ENCODE measurements at regions not wholly inside any gene's neighbourhood (a gene's known extent, or its start where the extent isn't known, plus 50 kb on each side); places are given as distances from the start of the nearest gene placed in this dataset.

DNA sequence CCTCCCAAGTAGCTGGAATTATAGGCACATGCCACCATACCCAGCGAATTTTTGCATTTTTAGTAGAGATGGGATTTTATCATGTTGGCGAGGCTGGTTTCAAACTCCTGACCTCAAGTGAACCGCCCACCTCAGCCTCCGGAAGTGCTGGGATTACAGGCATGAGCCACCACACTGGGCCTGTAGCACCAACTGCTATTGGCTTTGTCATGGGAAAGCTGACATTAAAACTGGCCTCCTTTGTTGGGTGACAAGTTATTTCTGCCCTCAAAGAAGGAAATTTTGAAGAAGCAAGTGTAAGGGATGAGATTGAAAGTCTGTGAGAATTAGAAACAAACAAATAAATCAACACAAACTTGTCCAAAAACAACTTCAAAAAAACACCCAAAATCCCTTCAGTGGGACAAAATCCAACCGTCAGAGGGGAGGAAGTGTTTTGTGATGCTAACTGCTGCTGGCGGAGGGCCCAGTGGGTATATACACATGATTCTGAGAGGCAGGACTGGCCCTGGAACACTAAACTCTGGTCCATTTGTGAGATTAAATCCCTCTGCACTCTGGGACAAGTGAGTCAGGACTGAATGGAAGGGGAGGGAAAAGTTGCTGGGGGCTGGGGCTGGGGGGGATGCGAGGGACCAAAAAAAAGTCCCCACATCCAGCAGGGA, 87.5 kb upstream of the NAA20 start:
- ChIA-PET POLR2A (no interaction called here), CTCF (no interaction called here)
- TF ChIP-seq, protein P1, sequence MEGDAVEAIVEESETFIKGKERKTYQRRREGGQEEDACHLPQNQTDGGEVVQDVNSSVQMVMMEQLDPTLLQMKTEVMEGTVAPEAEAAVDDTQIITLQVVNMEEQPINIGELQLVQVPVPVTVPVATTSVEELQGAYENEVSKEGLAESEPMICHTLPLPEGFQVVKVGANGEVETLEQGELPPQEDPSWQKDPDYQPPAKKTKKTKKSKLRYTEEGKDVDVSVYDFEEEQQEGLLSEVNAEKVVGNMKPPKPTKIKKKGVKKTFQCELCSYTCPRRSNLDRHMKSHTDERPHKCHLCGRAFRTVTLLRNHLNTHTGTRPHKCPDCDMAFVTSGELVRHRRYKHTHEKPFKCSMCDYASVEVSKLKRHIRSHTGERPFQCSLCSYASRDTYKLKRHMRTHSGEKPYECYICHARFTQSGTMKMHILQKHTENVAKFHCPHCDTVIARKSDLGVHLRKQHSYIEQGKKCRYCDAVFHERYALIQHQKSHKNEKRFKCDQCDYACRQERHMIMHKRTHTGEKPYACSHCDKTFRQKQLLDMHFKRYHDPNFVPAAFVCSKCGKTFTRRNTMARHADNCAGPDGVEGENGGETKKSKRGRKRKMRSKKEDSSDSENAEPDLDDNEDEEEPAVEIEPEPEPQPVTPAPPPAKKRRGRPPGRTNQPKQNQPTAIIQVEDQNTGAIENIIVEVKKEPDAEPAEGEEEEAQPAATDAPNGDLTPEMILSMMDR (IDR thresholded peaks at IDR 0.05; ENCODE audit: insufficient read depth, low read length, missing control alignments): no peak
- DNase-seq (ENCODE audit: low read depth, low spot score): no peak
- H3K4me3 ChIP-seq (ENCODE audit: low read depth, low read length): no peak overlapping the region

DNA sequence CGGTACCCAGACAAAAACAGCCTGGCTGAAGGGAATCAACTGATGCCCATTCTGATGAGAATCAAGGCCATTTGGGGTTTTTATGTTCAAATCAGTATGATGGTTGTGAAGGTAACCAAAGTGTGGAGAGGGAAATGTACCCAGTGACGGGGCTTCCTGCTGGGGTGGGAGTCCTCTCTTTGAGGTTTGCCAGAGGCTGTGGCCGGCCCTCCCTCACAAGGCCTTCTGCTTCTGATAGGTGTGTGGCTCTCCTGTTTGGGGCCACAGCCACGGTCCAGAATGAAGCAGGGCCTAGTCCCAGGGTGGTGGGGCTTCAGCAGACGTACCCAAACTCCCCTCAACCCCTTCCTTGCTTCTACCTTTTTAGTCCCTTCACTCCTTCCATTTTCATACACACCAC, 86.7 kb upstream of the NAA20 start:
- TF ChIP-seq, protein P1 (IDR thresholded peaks at IDR 0.05; ENCODE audit: insufficient read depth, low read length, missing control alignments): no peak
- CTCF ChIA-PET: no interaction called here

DNA sequence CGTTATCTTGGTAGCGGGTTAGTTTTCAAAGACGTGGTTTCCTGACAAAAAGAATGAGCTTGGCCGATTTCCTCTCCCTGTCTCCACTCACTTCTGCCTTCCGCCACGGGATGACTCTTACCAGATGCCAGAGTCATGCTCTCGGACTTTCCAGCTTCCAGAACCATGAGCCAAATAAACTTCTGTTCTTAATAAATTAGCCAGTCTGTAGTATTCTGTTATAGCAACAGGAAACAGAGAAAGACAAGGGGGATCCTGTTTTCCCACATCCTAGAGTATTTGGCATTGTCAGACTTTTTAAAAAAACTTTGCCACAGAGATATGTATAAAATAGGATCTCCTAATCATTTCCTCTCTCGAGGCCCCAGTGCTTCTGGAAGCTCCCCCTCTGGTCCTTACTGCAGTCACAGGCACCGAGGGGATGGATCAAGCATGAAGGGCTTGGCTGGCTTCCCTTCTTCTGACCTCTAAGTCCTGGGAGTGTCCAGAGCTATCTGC, 84.9 kb upstream of the NAA20 start:
- CTCF ChIA-PET: interaction anchor here (0.7 to 1.1 kb wide), 3 partner anchors 14 to 45 kb away, joined by 3 read pairs; no protein-coding TSS in a partner anchor
- POLR2A ChIA-PET: interaction anchor here (1.0 to 1.2 kb wide), 2 partner anchors 42 to 45 kb away, joined by 3 to 5 read pairs; no protein-coding TSS in a partner anchor
- TF ChIP-seq, protein P1 (IDR thresholded peaks at IDR 0.05; ENCODE audit: insufficient read depth, low read length, missing control alignments): no peak
- no peak for DNase-seq (ENCODE audit: low read depth, low spot score)
- H3K4me3 ChIP-seq (ENCODE audit: low read depth, low read length): no peak overlapping the region

More for the DNA sequence above, 86.7 kb upstream of the NAA20 start:
- DNase-seq (ENCODE audit: low read depth, low spot score): no peak
- POLR2A ChIA-PET: no interaction called here
- no peak overlapping the region for H3K4me3 ChIP-seq (ENCODE audit: low read depth, low read length)

DNA sequence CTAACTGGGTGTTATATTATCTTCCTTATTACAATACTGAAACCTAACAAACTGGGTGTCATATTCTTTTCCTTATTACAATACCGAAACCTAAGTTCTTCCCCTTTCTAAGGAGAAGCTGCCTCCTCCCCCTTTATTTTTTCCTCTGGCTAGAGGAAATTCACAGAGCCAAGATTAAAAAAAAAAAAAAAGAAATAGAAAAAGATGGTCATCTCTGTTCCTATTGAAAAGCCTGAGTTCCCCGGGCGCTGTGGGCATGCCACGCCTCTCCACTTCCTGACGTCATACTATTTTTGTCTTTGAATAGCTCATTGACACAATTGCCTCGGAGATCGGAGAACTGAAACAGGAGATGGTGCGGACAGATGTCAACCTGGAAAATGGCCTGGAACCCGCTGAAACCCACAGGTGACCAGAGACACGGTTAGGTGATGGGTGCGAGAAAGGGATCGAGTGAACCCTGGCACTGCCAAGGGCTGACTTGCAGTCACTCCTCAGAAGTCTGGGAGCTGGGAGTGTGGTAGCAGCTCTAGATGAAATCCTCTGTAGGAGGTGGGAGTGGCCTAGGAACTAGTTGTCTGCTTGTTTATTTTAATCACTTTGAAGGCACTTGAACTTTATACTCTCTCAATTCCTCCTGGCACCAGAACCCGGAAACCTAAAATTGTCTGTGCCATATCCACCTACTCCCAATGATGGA, 82.2 kb upstream of the NAA20 start:
- no peak for DNase-seq (ENCODE audit: low read depth, low spot score)
- no peak overlapping the region for H3K4me3 ChIP-seq (ENCODE audit: low read depth, low read length)
- POLR2A ChIA-PET: no interaction called here
- TF ChIP-seq, protein P1 (IDR thresholded peaks at IDR 0.05; ENCODE audit: insufficient read depth, low read length, missing control alignments): no peak
- CTCF ChIA-PET: interaction anchor here (0.7 to 1.4 kb wide), 2 partner anchors 36 to 503 kb away, joined by 3 read pairs; no protein-coding TSS in a partner anchor

DNA sequence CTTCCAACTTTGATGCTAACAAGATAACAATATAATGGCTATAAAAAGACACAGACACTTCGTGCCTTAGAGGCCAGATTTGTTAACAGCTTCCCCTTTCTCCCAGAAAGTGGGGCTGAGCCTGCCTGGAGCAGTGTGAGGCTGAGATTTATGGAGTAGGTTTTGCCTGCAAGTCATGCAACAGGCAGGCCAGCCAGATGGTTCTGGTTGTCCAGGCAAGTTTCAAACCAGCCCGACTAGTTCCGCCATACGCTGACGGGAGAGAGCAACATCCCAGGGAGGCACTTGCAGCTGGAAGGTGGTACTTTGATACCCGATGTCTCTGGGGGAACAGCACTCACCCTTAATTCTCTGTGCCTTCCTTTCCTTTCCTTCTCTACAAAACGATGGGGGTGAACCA, 81.3 kb upstream of the NAA20 start:
- POLR2A ChIA-PET: no interaction called here
- TF ChIP-seq, protein P1 (IDR thresholded peaks at IDR 0.05; ENCODE audit: insufficient read depth, low read length, missing control alignments): no peak
- DNase-seq (ENCODE audit: low read depth, low spot score): no peak
- CTCF ChIA-PET: interaction anchor here (1.4 kb wide), 1 partner anchor 35 kb away, joined by 3 read pairs; no protein-coding TSS in a partner anchor
- H3K4me3 ChIP-seq (ENCODE audit: low read depth, low read length): no peak overlapping the region
